ENCODE measurements at regions not wholly inside any gene's neighbourhood (a gene's known extent, or its start where the extent isn't known, plus 50 kb on each side); places are given as distances from the start of the nearest gene placed in this dataset.

- TF ChIP-seq CTCF (IDR thresholded peaks at IDR 0.05), result no peak
- Histone ChIP-seq H3K36me3 (no peaks in the 10 kb centered on the region), H3K4me1 (no peaks in the 10 kb centered on the region), H3K4me3 (no peak overlapping the region), H3K27ac (no peak overlapping the region), H3K27me3 (no peaks in the 10 kb centered on the region), H3K9me3 (no peaks in the 10 kb centered on the region)
- no peak for DNase-seq
- intact Hi-C loops (cut with DNase I), result no loop called here
- no peak for ATAC-seq
Observed at GRCh38 chr6:164925681-164926530, 383.5 kb downstream of the C6orf118 start.

- DNase-seq (no peak), ATAC-seq (no peak)
- no peaks in the 10 kb centered on the region for H3K27me3 ChIP-seq
- no peaks in the 10 kb centered on the region for H3K36me3 ChIP-seq
- intact Hi-C loops (cut with DNase I), result no loop called here
- no peak for TF ChIP-seq CTCF (IDR thresholded peaks at IDR 0.05)
- no peaks in the 10 kb centered on the region for H3K9me3 ChIP-seq
- no peak overlapping the region for H3K27ac ChIP-seq
- H3K4me3 ChIP-seq, result no peak overlapping the region
- no peaks in the 10 kb centered on the region for H3K4me1 ChIP-seq
Observed at GRCh38 chr6:164924674-164925073, 384.7 kb downstream of the C6orf118 start.

- H3K4me3 ChIP-seq, result no peak overlapping the region
- no peaks in the 10 kb centered on the region for H3K4me1 ChIP-seq
- intact Hi-C loops (cut with DNase I), result no loop called here
- TF ChIP-seq CTCF (IDR thresholded peaks at IDR 0.05), result no peak
- no peak for ATAC-seq
- H3K27ac ChIP-seq, result no peak overlapping the region
- H3K9me3 ChIP-seq, result peaks cover 0 to 22% of the 10 kb centered on the region in 2 donors
- DNase-seq, result no peak
- no peaks in the 10 kb centered on the region for H3K36me3 ChIP-seq
- no peaks in the 10 kb centered on the region for H3K27me3 ChIP-seq
Observed at GRCh38 chr6:164917211-164917610, 392.2 kb downstream of the C6orf118 start.

- ATAC-seq (no peak), DNase-seq (no peak)
- H3K4me3 ChIP-seq, result no peak overlapping the region
- H3K36me3 ChIP-seq, result no peaks in the 10 kb centered on the region
- H3K27ac ChIP-seq, result no peak overlapping the region
- H3K9me3 ChIP-seq, result peaks cover 0 to 22% of the 10 kb centered on the region in 2 donors
- no peak for TF ChIP-seq CTCF (IDR thresholded peaks at IDR 0.05)
- intact Hi-C loops (cut with DNase I), result no loop called here
- H3K4me1 ChIP-seq, result no peaks in the 10 kb centered on the region
- no peaks in the 10 kb centered on the region for H3K27me3 ChIP-seq
Observed at GRCh38 chr6:164916087-164916486, 393.3 kb downstream of the C6orf118 start.

- H3K9me3 ChIP-seq, result peaks cover 0 to 7% of the 10 kb centered on the region in 2 donors
- no peak for TF ChIP-seq CTCF (IDR thresholded peaks at IDR 0.05)
- no peaks in the 10 kb centered on the region for H3K27me3 ChIP-seq
- H3K27ac ChIP-seq, result no peak overlapping the region
- H3K4me1 ChIP-seq, result no peaks in the 10 kb centered on the region
- peak; percentile 49 for ATAC-seq
- DNase-seq, result peak in 1 of 4 donors; percentile 20
- no peak overlapping the region for H3K4me3 ChIP-seq
- intact Hi-C loops (cut with DNase I), result no loop called here
- no peaks in the 10 kb centered on the region for H3K36me3 ChIP-seq
Observed at GRCh38 chr6:164911873-164912580, 397.4 kb downstream of the C6orf118 start.
